Hepatocyte (in vitro differentiated cells): ENCODE measurements at regions not wholly inside any gene's neighbourhood (a gene's known extent, or its start where the extent isn't known, plus 50 kb on each side); places are given as distances from the start of the nearest gene placed in this dataset.

Source experiments
- DNase-seq: peaks from one replicate; pipeline ENCODE4 v3.0.0-alpha.2; 2016; ENCODE audit warnings: low spot score
- H2AFZ ChIP-seq: fragments of 200-600 bp; sonication (generic); 2 replicates; pipeline ENCODE4 v1.6.0; 2016; ENCODE audit warnings: antibody characterized with exemption, mild to moderate bottlenecking
- H3K27ac ChIP-seq: fragments of 200-600 bp; sonication (generic); 2 replicates; pipeline ENCODE4 v1.5.1; 2016; ENCODE audit warnings: mild to moderate bottlenecking
- H3K27me3 ChIP-seq: fragments of 200-600 bp; sonication (generic); 2 replicates; pipeline ENCODE4 v1.6.1; 2016
- H3K36me3 ChIP-seq: fragments of 200-600 bp; sonication (generic); replicated peaks from 2 replicates; pipeline ENCODE4 v1.5.1; 2016; ENCODE audit warnings: low read depth; ENCODE audit not compliant: insufficient read depth
- H3K4me1 ChIP-seq: fragments of 200-600 bp; sonication (generic); 2 replicates; pipeline ENCODE4 v1.5.1; 2016; ENCODE audit warnings: mild to moderate bottlenecking, moderate library complexity; ENCODE audit not compliant: insufficient read depth
- H3K4me2 ChIP-seq: fragments of 200-600 bp; sonication (generic); 2 replicates; pipeline ENCODE4 v1.6.0; 2016
- H3K4me3 ChIP-seq: fragments of 200-600 bp; sonication (generic); 2 replicates; pipeline ENCODE4 v1.5.1; 2016; ENCODE audit warnings: mild to moderate bottlenecking
- H3K79me2 ChIP-seq: fragments of 200-600 bp; sonication (generic); 2 replicates; pipeline ENCODE4 v1.6.0; 2017; ENCODE audit warnings: mild to moderate bottlenecking
- H3K9me2 ChIP-seq: fragments of 200-600 bp; sonication (generic); replicated peaks from 2 replicates; pipeline ENCODE4 v1.6.0; 2017; ENCODE audit warnings: mild to moderate bottlenecking; ENCODE audit not compliant: insufficient read depth
- H3K9me3 ChIP-seq: fragments of 200-600 bp; sonication (generic); 2 replicates; pipeline ENCODE4 v1.5.1; 2016; ENCODE audit warnings: low read depth, mild to moderate bottlenecking
- H4K20me1 ChIP-seq: fragments of 200-600 bp; sonication (generic); 2 replicates; pipeline ENCODE4 v1.6.0; 2016; ENCODE audit warnings: mild to moderate bottlenecking; ENCODE audit not compliant: insufficient read depth, poor library complexity, severe bottlenecking
- EZH2 ChIP-seq: fragments of 200-600 bp; sonication (generic); IDR thresholded peaks from 2 replicates; pipeline ENCODE4 v1.6.1; 2016; ENCODE audit warnings: antibody characterized with exemption, mild to moderate bottlenecking, borderline replicate concordance
- EZH2phosphoT487 ChIP-seq: fragments of 200-600 bp; sonication (generic); IDR thresholded peaks from one replicate; pipeline ENCODE4 v1.6.1; 2018; ENCODE audit warnings: antibody characterized with exemption, mild to moderate bottlenecking, low read depth, moderate library complexity; ENCODE audit not compliant: unreplicated experiment, severe bottlenecking
- WGBS: methylation state at CpG from one replicate; pipeline ENCODE4 v1.1.6; 2016; ENCODE audit warnings: low lambda C conversion rate; ENCODE audit errors: missing lambda C conversion rate; 5-methylcytosine and 5-hydroxymethylcytosine counted together
- TF ChIP-seq, protein P1 (sequence below): fragments of 200-600 bp; sonication (generic); IDR thresholded peaks from 2 replicates; pipeline ENCODE4 v1.5.1; 2016; ENCODE audit warnings: antibody characterized with exemption, mild to moderate bottlenecking; ENCODE audit not compliant: poor library complexity

DNA sequence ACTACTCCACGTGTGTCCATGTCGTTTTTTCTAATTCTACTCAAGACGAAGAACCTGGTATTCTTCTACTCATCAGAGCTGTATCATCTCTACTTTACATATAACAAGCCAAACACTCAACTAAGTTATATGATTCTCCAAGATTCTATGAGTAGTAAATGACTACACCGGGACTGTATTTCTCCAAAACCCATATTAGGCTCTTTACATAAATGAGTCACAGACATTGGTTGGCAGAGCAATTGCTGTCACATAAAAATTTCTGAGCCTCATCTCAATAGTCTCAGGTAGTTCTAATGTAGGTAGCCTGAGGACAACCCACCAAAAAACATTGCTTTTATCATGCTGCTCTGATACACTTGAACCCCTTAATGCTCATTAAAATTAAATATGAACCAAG is 1092.3 kb upstream of the NXPH2 start:
- TF ChIP-seq, protein P1, sequence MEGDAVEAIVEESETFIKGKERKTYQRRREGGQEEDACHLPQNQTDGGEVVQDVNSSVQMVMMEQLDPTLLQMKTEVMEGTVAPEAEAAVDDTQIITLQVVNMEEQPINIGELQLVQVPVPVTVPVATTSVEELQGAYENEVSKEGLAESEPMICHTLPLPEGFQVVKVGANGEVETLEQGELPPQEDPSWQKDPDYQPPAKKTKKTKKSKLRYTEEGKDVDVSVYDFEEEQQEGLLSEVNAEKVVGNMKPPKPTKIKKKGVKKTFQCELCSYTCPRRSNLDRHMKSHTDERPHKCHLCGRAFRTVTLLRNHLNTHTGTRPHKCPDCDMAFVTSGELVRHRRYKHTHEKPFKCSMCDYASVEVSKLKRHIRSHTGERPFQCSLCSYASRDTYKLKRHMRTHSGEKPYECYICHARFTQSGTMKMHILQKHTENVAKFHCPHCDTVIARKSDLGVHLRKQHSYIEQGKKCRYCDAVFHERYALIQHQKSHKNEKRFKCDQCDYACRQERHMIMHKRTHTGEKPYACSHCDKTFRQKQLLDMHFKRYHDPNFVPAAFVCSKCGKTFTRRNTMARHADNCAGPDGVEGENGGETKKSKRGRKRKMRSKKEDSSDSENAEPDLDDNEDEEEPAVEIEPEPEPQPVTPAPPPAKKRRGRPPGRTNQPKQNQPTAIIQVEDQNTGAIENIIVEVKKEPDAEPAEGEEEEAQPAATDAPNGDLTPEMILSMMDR = no peak
- no peak for TF ChIP-seq EZH2
- TF ChIP-seq EZH2phosphoT487 = no peak
- Histone ChIP-seq H3K4me3 (no peak overlapping the region), H3K9me3 (no peaks in the 10 kb centered on the region), H4K20me1 (no peaks in the 10 kb centered on the region), H3K9me2 (no peaks in the 10 kb centered on the region), H3K36me3 (no peaks in the 10 kb centered on the region), H2AFZ (no peak overlapping the region), H3K27ac (no peak overlapping the region), H3K79me2 (no peaks in the 10 kb centered on the region), H3K4me1 (no peaks in the 10 kb centered on the region), H3K4me2 (no peak overlapping the region), H3K27me3 (no peaks in the 10 kb centered on the region)
- DNase-seq = no peak
- WGBS = 96% methylated on average over 4 of the region's 4 CpGs

DNA sequence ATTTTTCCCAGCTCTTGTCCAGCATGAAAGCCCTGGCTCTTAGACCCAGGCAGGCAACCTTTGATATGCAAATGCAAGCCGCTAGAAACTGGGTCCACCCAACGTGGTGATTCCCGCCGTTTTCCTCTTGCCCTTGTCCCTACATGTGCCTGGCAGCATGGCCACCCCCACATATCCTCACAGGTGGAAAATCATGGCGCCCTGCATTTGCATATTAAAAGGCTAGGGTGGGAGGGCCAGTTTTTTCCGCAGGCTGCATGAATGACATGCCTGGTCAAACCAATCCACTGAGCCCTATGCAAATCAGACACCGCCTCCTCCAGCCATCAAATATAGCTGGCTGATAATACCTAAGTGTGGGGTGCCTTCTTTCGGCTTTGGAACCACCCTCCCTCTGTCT is 1091.8 kb upstream of the NXPH2 start:
- Histone ChIP-seq H2AFZ (no peak overlapping the region), H3K27ac (no peak overlapping the region), H3K36me3 (no peaks in the 10 kb centered on the region), H3K27me3 (no peaks in the 10 kb centered on the region), H3K9me3 (no peaks in the 10 kb centered on the region), H4K20me1 (no peaks in the 10 kb centered on the region), H3K79me2 (no peaks in the 10 kb centered on the region), H3K9me2 (no peaks in the 10 kb centered on the region), H3K4me2 (no peak overlapping the region), H3K4me3 (no peak overlapping the region), H3K4me1 (no peaks in the 10 kb centered on the region)
- TF ChIP-seq EZH2phosphoT487 (no peak), EZH2 (no peak)
- TF ChIP-seq, protein P1 = no peak
- DNase-seq = no peak
- WGBS = 92% methylated on average over 8 of the region's 8 CpGs

DNA sequence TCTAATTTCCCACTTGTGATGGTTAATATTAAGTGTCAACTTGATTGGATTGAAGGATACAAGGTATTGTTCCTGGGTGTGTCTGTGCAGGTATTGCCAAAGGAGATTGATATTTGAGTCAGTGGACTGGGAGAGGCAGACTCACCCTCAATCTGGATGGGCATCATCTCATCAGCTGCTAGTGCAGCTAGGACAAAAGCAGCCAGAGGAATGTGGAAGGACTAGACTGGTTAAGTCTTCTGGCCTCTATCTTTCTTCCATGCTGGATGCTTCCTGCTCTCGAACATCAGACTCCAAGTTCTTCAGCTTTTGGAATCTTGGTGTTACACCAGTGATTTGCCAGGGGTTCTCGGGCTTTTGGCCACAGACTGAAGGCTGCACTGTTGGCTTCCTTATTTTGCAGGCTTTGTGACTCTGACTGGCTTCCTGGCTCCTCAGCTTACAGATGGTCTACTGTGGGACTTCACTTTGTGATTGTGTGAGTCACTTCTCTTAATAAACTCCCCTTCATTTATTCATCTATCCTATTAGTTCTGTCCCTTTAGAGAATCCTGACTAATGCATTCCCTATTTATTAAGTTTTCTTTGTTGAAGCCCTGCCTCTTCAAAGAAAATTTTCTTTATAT is 1087.5 kb upstream of the NXPH2 start:
- Histone ChIP-seq H3K9me2 (no peaks in the 10 kb centered on the region), H3K4me1 (no peaks in the 10 kb centered on the region), H3K4me2 (no peak overlapping the region), H3K27me3 (no peaks in the 10 kb centered on the region), H4K20me1 (no peaks in the 10 kb centered on the region), H3K79me2 (no peaks in the 10 kb centered on the region), H3K27ac (no peak overlapping the region), H3K9me3 (no peaks in the 10 kb centered on the region), H3K36me3 (no peaks in the 10 kb centered on the region), H2AFZ (no peak overlapping the region), H3K4me3 (no peak overlapping the region)
- 85% methylated on average over 2 of the region's 2 CpGs for WGBS
- TF ChIP-seq EZH2phosphoT487 = no peak
- TF ChIP-seq, protein P1 = no peak
- TF ChIP-seq EZH2 = no peak
- DNase-seq = no peak

DNA sequence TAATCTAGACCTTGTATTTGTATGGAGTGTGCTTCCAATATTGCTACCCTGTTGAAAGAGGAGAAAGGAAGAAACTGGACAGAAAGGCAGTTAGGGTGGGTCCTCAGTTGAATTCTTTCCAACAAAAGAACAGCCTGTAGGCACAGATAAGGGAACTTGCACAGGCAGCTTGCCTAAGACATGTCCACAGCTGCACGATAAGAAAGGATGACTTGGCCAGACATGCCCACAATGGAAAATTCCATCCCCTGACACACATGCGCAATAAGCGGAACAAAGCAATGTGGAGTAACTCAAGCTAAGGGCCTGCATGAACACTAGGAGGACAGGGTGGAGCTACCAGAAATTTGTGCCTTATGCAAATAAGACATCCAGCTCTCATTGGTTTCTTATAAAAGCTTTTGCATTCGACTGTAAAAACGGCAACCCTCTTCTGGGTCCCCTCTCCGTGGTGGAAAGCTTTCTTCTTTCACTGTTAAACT is 1084.7 kb upstream of the NXPH2 start:
- H3K27ac ChIP-seq = no peak overlapping the region
- no peaks in the 10 kb centered on the region for H3K27me3 ChIP-seq
- H3K4me3 ChIP-seq = no peak overlapping the region
- TF ChIP-seq EZH2phosphoT487 = no peak
- TF ChIP-seq EZH2 = no peak
- no peaks in the 10 kb centered on the region for H3K4me1 ChIP-seq
- no peak overlapping the region for H2AFZ ChIP-seq
- H3K4me2 ChIP-seq = no peak overlapping the region
- no peaks in the 10 kb centered on the region for H4K20me1 ChIP-seq
- DNase-seq = no peak
- no peaks in the 10 kb centered on the region for H3K9me3 ChIP-seq
- H3K9me2 ChIP-seq = no peaks in the 10 kb centered on the region
- WGBS = 77% methylated on average over 6 of the region's 6 CpGs
- H3K36me3 ChIP-seq = no peaks in the 10 kb centered on the region
- no peaks in the 10 kb centered on the region for H3K79me2 ChIP-seq
